GM10266 (cell line): ENCODE measurements at regions not wholly inside any gene's neighbourhood (a gene's known extent, or its start where the extent isn't known, plus 50 kb on each side); places are given as distances from the start of the nearest gene placed in this dataset.

Source experiments
- DNase-seq: peaks from one replicate; pipeline ENCODE4 v3.0.0; 2012; ENCODE audit errors: extremely low spot score
- TF ChIP-seq, protein P1 (sequence below): IDR thresholded peaks from 2 replicates; pipeline ENCODE4 v1.5.1; 2012; ENCODE audit warnings: mild to moderate bottlenecking, low read depth; ENCODE audit not compliant: control insufficient read depth, insufficient read depth; ENCODE audit errors: missing control alignments

DNA sequence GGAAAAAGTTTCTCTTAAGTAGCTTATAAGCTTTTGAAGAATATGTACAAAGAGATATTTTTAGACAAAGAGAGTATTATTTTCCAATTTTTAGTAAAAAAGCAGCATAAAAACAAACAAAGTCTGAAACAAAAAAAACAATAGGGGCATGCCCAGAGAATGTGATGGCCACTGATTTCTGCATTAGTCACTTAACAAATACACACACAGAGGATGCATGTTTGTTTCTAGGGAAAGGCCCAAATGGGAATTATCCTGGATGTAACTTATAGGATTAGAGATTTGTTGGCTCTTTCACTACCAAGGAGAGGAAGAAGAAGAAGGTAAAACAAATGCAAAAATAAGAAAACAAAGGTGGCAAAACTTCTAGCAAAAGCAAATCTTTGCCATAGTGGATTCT is 95.9 kb upstream of the SCOC start:
- TF ChIP-seq, protein P1, sequence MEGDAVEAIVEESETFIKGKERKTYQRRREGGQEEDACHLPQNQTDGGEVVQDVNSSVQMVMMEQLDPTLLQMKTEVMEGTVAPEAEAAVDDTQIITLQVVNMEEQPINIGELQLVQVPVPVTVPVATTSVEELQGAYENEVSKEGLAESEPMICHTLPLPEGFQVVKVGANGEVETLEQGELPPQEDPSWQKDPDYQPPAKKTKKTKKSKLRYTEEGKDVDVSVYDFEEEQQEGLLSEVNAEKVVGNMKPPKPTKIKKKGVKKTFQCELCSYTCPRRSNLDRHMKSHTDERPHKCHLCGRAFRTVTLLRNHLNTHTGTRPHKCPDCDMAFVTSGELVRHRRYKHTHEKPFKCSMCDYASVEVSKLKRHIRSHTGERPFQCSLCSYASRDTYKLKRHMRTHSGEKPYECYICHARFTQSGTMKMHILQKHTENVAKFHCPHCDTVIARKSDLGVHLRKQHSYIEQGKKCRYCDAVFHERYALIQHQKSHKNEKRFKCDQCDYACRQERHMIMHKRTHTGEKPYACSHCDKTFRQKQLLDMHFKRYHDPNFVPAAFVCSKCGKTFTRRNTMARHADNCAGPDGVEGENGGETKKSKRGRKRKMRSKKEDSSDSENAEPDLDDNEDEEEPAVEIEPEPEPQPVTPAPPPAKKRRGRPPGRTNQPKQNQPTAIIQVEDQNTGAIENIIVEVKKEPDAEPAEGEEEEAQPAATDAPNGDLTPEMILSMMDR = no peak
- no peak for DNase-seq

DNA sequence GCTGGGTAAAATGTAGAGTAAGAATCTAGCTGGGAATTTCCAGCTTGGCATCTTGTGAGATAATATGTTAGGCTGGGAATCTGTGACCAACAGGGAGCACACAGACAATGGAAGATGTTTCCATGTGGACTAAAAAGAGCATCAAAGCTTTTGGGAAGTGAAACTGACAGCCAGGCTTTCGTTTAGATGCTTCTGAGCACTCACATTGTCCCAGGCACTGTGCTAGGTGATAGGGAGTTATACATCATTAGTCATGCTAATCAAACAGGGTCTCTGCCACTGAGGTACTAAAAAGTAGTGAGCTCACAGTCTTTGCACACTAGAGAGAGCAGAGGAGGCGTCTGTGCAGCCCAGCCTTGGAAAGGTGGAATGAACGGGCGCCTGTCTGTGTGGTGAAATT is 101.9 kb upstream of the SCOC start:
- TF ChIP-seq, protein P1 = no peak
- no peak for DNase-seq

DNA sequence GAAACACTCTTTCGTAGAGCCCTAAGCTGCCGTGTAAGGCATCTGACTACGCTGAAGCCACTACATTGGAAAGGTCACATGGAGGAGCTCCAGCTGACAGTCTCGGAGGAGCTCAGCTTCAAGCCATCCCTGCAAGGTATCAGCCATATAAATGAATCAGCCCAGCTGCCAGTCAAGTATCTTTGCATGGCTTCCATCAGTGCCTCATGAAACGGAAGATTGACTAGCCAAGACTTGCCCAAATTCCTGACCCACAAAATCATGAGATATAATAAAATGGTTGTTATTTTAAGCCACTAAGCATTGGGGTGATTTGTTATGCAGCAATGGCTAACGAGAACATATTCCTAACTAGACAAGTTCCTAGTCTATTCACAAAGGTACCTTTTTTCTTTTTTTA is 104.1 kb upstream of the SCOC start:
- TF ChIP-seq, protein P1 = no peak
- DNase-seq = no peak

DNA sequence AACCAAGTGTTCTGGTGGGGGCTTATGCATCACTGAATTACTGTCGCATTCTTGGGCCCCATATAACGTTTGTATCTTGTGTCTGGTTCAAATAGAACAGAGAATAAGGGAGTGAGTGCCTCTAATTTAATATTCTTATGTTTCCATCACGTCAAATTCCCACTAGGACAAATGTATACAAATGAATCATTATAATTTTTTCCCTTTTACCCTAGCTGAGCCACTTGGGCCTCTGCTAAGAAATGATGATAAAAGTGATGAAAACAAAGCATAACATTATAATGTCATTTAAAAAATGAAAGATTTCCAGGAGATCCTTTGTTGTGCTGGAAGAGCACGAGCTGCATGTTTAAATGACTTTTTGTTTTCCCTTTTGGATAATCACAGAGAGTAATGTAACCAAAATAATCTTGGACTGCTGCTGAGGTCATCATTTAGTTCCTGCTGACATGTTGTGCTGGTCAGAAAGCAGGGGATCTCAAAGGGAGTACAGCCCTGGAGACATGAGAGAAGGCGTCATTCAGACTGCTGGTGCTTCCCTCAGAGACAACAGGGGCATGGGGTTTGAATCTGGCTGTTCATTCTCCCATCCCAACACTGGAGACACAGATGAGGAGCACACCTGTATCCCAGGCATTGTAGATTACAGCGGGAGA is 105.1 kb upstream of the SCOC start:
- DNase-seq = no peak
- TF ChIP-seq, protein P1 = no peak

DNA sequence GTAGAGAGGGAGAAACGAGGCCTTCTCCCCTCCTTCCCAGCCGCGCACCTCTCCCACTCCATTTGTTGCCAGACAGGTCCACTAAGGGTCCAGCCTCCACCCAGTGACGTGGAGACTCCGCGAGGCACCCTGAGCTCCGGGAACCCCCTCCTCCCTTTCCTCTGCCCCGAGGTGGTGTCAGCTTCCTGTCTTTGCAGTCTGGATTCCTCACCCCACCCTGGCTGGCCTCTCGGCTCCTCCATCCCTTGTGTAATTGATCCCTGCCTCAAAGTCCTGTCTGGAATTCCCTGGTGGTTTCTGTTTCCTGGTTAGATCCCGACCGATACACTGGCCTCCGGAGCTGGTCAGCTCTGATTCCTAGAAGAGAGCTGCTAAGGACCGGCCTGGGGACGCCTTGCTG is 105.9 kb upstream of the SCOC start:
- TF ChIP-seq, protein P1 = no peak
- no peak for DNase-seq

DNA sequence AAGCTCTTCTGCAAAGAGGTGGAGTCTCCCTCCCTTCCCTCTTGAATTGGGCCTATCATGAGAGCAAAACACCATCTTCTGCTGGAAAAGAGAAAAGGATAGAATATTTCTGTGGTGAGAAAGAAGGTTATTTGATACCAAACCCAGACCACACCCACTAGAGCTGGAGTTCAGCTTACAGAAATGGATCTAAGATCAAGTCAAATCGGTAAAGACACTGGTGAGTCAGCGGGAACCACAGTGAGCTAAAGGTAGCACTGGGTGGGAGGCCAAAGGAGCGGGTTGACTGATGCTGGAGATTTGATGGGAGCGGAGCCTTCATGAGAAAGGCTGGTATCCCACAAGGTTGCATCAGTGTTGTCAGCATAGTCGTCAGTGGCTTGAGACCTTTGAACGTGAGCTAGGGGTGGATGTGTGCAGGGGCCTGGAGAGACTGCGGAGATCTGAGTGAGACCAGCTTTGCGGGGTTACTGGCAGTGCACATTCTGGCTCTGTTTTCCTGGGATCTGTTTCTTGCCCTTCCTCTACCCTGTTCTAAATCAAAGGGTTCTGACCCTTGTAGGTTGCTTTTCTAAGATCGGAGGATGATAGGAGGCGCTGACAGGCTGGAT is 106.4 kb upstream of the SCOC start:
- TF ChIP-seq, protein P1 = no peak
- DNase-seq = no peak

DNA sequence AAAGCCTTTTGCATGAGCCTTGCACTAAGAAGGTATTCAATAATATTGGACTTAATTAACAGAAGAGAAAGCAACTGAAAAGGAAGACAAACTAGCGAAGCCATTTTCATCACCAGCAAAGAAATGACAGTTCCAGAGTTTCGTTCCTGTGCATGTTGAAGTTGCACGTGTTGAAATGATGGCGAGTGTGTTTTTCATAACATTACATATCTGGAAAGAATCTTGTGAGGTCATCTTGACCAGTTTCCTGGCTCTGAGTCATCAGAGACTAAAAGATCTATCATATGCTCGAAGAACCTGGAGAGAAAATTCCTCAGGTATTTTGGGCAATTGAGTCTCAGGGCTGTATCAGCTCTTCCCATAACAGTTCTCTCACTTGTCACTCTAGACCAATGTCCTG is 106.2 kb upstream of the MAML3 start:
- no peak for DNase-seq
- TF ChIP-seq, protein P1 = no peak
